Lung (tissue), 11 donors: ENCODE measurements at regions not wholly inside any gene's neighbourhood (a gene's known extent, or its start where the extent isn't known, plus 50 kb on each side); places are given as distances from the start of the nearest gene placed in this dataset.

Source experiments
- ATAC-seq: fragments of 200-7000 bp; cut with Tn5 transposase; one replicate; pipeline ENCODE4 v1.9.1; 2020; ENCODE audit warnings: moderate number of reproducible peaks; ENCODE audit not compliant: insufficient read depth, low FRiP score
- DNase-seq, 3 donors: peaks; one replicate each; pipeline ENCODE4 v3.0.0-alpha.2; 2013 to 2017
- H3K27ac ChIP-seq, 2 donors: one replicate each; pipeline ENCODE4 v1.5.1; 2013; ENCODE audit warnings: mild to moderate bottlenecking in 2 of 2, moderate library complexity in 2 of 2, control low read depth in 1 of 2, inconsistent platforms in 1 of 2, low read depth in 1 of 2, low read length in 1 of 2
- H3K27me3 ChIP-seq, 3 donors: one replicate each; pipeline ENCODE4 v1.5.1; 2013; ENCODE audit warnings: low read length in 2 of 3; ENCODE audit not compliant: control insufficient read depth in 3 of 3, insufficient read depth in 3 of 3
- H3K36me3 ChIP-seq, 4 donors: one replicate each; pipeline ENCODE4 v1.5.1; 2013; ENCODE audit warnings: low read length in 4 of 4, mild to moderate bottlenecking in 1 of 4, moderate library complexity in 1 of 4; ENCODE audit not compliant: control insufficient read depth in 4 of 4, insufficient read depth in 4 of 4
- H3K4me1 ChIP-seq, 5 donors: one replicate each; pipeline ENCODE4 v1.5.1; 2013; ENCODE audit warnings: low read length in 5 of 5, mild to moderate bottlenecking in 2 of 5, moderate library complexity in 1 of 5; ENCODE audit not compliant: control insufficient read depth in 5 of 5, insufficient read depth in 5 of 5
- H3K4me3 ChIP-seq: one replicate; pipeline ENCODE4 v1.5.1; 2013; ENCODE audit warnings: mild to moderate bottlenecking, control low read depth, moderate library complexity
- H3K9ac ChIP-seq, 2 donors: one replicate each; pipeline ENCODE4 v1.5.1; 2013; ENCODE audit warnings: low read length in 2 of 2, control low read depth in 1 of 2; ENCODE audit not compliant: insufficient read depth in 1 of 2
- H3K9me3 ChIP-seq, 4 donors: one replicate each; pipeline ENCODE4 v1.5.1; 2013; ENCODE audit warnings: low read length in 3 of 4, mild to moderate bottlenecking in 1 of 4, moderate library complexity in 1 of 4; ENCODE audit not compliant: control insufficient read depth in 4 of 4, insufficient read depth in 3 of 4
- CTCF ChIP-seq: IDR thresholded peaks from 2 replicates; pipeline ENCODE4 v1.5.1; 2012; ENCODE audit warnings: mild to moderate bottlenecking; ENCODE audit errors: control extremely low read depth, extremely low read depth
- WGBS, 2 donors: extraction: QIAGEN DNeasy Blood & Tissue Kit; methylation state at CpG; one replicate each; pipeline ENCODE4 v1.1.7; 2013; 5-methylcytosine and 5-hydroxymethylcytosine counted together
- donor health status: control.
- donor health status: control.
- donor health status: Bipolar disorder and iron deficiency.
- donor health status: healthy.
- donor health status: DM: yes; HTN: yes; CAD: no.

DNA sequence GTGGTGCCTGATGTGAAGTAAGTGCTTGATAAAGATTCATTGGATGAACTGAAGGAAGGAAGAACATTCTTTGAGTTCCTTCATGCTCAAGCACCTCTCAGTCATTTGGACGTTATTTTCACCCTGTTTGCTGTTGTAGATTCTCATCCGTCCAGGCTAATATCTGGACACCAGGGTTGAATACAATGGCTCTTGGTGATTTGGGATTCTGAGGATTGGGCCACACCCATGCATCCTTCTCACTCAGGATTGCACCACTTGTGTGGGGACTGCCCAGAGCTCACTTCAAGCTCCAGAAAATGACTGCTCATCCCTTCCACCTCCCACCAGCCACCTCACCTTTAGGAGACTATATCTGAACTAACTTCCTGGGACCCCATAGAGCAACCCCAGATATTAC, 117.1 kb upstream of the IPO9 start:
- WGBS, 2 donors: 50 to 67% methylated on average over 2 of the region's 2 CpGs
- no peak overlapping the region for H3K9ac ChIP-seq
- no peaks in the 10 kb centered on the region for H3K9me3 ChIP-seq
- DNase-seq: no peak
- H3K4me1 ChIP-seq: peaks cover 7 to 40% (median 26%) of the 10 kb centered on the region in 5 donors
- peak overlapping the region; percentile 48 to 93 for H3K27ac ChIP-seq
- no peak for ATAC-seq
- TF ChIP-seq CTCF: no peak
- no peaks in the 10 kb centered on the region for H3K36me3 ChIP-seq
- H3K4me3 ChIP-seq: no peak overlapping the region
- H3K27me3 ChIP-seq: no peaks in the 10 kb centered on the region

- H3K4me3 ChIP-seq: no peak overlapping the region
- no peaks in the 10 kb centered on the region for H3K36me3 ChIP-seq
- TF ChIP-seq CTCF: no peak
- DNase-seq: no peak
- H3K9ac ChIP-seq: no peak overlapping the region
- peaks cover 7 to 40% (median 26%) of the 10 kb centered on the region in 5 donors for H3K4me1 ChIP-seq
- H3K27ac ChIP-seq: peak overlapping the region; percentile 85 to 93
- 81 to 89% methylated on average over 7 of the region's 7 CpGs for WGBS, 2 donors
- H3K27me3 ChIP-seq: no peaks in the 10 kb centered on the region
- no peaks in the 10 kb centered on the region for H3K9me3 ChIP-seq
- no peak for ATAC-seq
These were observed 116.4 kb upstream of the IPO9 start for GRCh38 chr1:201712387-201713085.

DNA sequence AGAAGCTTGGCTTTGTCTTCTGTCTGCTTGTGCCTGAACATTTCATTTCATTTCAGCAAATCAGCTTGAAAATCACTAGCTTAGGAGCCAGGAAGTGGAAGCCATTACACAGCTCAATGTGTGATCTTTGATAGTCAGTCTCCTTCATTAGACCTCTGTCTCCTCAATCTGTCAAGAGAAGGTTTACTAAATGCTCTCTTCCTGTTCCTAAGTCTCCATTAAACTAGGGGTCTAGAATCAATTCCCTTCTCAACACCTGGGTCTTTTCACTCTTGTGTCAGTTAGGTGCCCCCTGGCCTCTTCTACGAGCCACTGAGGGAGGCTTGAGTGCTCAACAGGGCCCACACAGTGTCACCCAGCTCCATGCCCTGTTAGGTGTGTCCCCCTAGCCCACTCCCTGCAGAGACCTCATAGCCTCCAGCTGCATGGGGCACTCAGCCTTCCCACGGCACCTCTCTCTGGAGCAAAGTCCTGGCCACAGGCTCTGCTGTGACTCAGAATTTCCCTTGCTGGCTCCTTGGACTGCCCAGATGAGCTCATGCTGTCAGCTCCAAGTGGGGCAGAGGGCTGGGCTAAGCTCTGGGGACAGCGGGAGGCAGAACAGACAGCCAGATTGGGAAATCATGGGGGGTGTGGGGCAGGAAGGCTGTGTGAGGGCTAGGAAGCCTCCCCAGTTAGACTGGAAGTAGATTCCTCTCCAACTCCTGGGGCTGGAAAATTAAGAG, 115.7 kb upstream of the IPO9 start:
- H3K4me3 ChIP-seq: no peak overlapping the region
- H3K36me3 ChIP-seq: peaks cover 0 to 3% (median under 1%) of the 10 kb centered on the region in 4 donors
- TF ChIP-seq CTCF: no peak
- no peaks in the 10 kb centered on the region for H3K9me3 ChIP-seq
- H3K27me3 ChIP-seq: no peaks in the 10 kb centered on the region
- H3K9ac ChIP-seq: peak overlapping the region in 1 of 2 donors; percentile 29
- ATAC-seq (peak; percentile 75), DNase-seq (peak; percentile 77 to 93 (median 87))
- H3K27ac ChIP-seq: peak overlapping the region; percentile 85 to 93
- peaks cover 7 to 40% (median 28%) of the 10 kb centered on the region in 5 donors for H3K4me1 ChIP-seq
- 29 to 47% methylated on average over 3 of the region's 3 CpGs for WGBS, 2 donors
